Neural progenitor cell (in vitro differentiated cells): ENCODE measurements at regions not wholly inside any gene's neighbourhood (a gene's known extent, or its start where the extent isn't known, plus 50 kb on each side); places are given as distances from the start of the nearest gene placed in this dataset.

ENCODE experiments used
- DNase-seq: peaks from one replicate; pipeline ENCODE4 v3.0.0-alpha.2; 2016; ENCODE audit warnings: low spot score
- H2AFZ ChIP-seq: fragments of 200-600 bp; sonication (generic); replicated peaks from 2 replicates; pipeline ENCODE4 v1.6.1; 2016; ENCODE audit warnings: antibody characterized with exemption
- H3F3A ChIP-seq: fragments of 200-600 bp; sonication (generic); 2 replicates; pipeline ENCODE4 v1.6.1; 2016; ENCODE audit warnings: antibody characterized with exemption, low read depth
- H3K27ac ChIP-seq: fragments of 200-600 bp; sonication (generic); 2 replicates; pipeline ENCODE4 v1.5.1; 2016; ENCODE audit warnings: mild to moderate bottlenecking
- H3K27me3 ChIP-seq: fragments of 200-600 bp; sonication (generic); 2 replicates; pipeline ENCODE4 v1.6.1; 2016; ENCODE audit warnings: mild to moderate bottlenecking, moderate library complexity
- H3K36me3 ChIP-seq: fragments of 200-600 bp; sonication (generic); 2 replicates; pipeline ENCODE4 v1.5.1; 2016
- H3K4me1 ChIP-seq: fragments of 200-600 bp; sonication (generic); 2 replicates; pipeline ENCODE4 v1.6.1; 2016; ENCODE audit warnings: mixed run types
- H3K4me2 ChIP-seq: fragments of 200-600 bp; sonication (generic); 2 replicates; pipeline ENCODE4 v1.6.1; 2016
- H3K4me3 ChIP-seq: fragments of 200-600 bp; sonication (generic); 2 replicates; pipeline ENCODE4 v1.5.1; 2016
- H3K79me2 ChIP-seq: fragments of 200-600 bp; sonication (generic); 2 replicates; pipeline ENCODE4 v1.6.1; 2016; ENCODE audit warnings: low read depth
- H3K9ac ChIP-seq: fragments of 200-600 bp; sonication (generic); 2 replicates; pipeline ENCODE4 v1.6.1; 2016
- H3K9me3 ChIP-seq: fragments of 200-600 bp; sonication (generic); 2 replicates; pipeline ENCODE4 v1.5.1; 2016; ENCODE audit warnings: low read depth
- H4K20me1 ChIP-seq: fragments of 200-600 bp; sonication (generic); 2 replicates; pipeline ENCODE4 v1.6.1; 2016; ENCODE audit warnings: low read depth
- H3K27ac Mint-ChIP-seq: 3 replicates; pipeline ENCODE4 v1.8.0; 2021; ENCODE audit warnings: mixed read lengths
- H3K27me3 Mint-ChIP-seq: 2 replicates; pipeline ENCODE4 v1.8.0; 2022; ENCODE audit warnings: low read depth, mild to moderate bottlenecking, inconsistent platforms, moderate library complexity, mixed read lengths; ENCODE audit not compliant: insufficient read depth
- H3K36me3 Mint-ChIP-seq: 3 replicates; pipeline ENCODE4 v1.8.0; 2021; ENCODE audit warnings: mixed read lengths
- H3K4me1 Mint-ChIP-seq: 3 replicates; pipeline ENCODE4 v1.8.0; 2021; ENCODE audit warnings: mixed read lengths
- H3K4me3 Mint-ChIP-seq: 3 replicates; pipeline ENCODE4 v1.8.0; 2021; ENCODE audit warnings: mild to moderate bottlenecking, moderate library complexity, mixed read lengths
- H3K9me3 Mint-ChIP-seq: 3 replicates; pipeline ENCODE4 v1.8.0; 2020; ENCODE audit warnings: mixed read lengths
- CTCF ChIP-seq: fragments of 200-600 bp; sonication (generic); IDR thresholded peaks from 2 replicates; pipeline ENCODE4 v1.5.1; 2017; ENCODE audit warnings: antibody characterized with exemption, mild to moderate bottlenecking
- EZH2 ChIP-seq: fragments of 200-600 bp; sonication (generic); IDR thresholded peaks from 2 replicates; pipeline ENCODE4 v1.6.1; 2017; ENCODE audit warnings: antibody characterized with exemption, mild to moderate bottlenecking, moderate library complexity
- EZH2phosphoT487 ChIP-seq: fragments of 200-600 bp; sonication (generic); IDR thresholded peaks from 2 replicates; pipeline ENCODE4 v1.6.1; 2017; ENCODE audit warnings: antibody characterized with exemption

DNA sequence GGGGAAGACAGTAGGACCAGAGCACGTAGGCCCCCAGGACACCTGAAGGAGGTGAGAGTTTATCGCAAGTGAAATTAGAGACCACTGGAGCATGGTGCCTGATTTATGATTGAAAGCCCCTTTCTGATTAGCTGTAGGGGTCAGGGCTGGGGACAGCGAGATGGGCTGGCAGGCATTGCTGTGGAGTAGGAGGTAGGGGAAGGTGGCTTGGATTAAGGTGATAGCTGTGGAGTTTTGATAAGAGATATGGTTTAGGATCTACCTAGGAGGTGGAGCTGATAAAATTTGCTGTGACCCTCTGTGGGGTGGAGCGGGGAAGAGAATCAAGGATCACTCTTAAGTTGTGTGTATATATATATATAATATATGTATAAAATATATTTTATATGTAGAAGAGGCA, 157.5 kb downstream of the CD8B2 start:
- Histone ChIP-seq H3K9me3 (no peaks in the 10 kb centered on the region), H3K27me3 (no peaks in the 10 kb centered on the region), H3K9ac (no peak overlapping the region), H3K4me3 (no peak overlapping the region), H4K20me1 (no peaks in the 10 kb centered on the region), H2AFZ (peak overlapping the region; percentile 31), H3K79me2 (no peaks in the 10 kb centered on the region), H3K4me1 (no peaks in the 10 kb centered on the region), H3K27ac (no peak overlapping the region), H3K36me3 (no peaks in the 10 kb centered on the region), H3F3A (no peaks in the 10 kb centered on the region), H3K4me2 (no peak overlapping the region)
- Mint-ChIP-seq H3K4me1 (peaks cover 21% of the 10 kb centered on the region), H3K4me3 (no peak overlapping the region), H3K27ac (no peak overlapping the region), H3K9me3 (peaks cover 6% of the 10 kb centered on the region), H3K36me3 (no peaks in the 10 kb centered on the region), H3K27me3 (peaks cover 3% of the 10 kb centered on the region)
- TF ChIP-seq EZH2phosphoT487 (no peak), EZH2 (no peak), CTCF (no peak)
- DNase-seq: no peak

DNA sequence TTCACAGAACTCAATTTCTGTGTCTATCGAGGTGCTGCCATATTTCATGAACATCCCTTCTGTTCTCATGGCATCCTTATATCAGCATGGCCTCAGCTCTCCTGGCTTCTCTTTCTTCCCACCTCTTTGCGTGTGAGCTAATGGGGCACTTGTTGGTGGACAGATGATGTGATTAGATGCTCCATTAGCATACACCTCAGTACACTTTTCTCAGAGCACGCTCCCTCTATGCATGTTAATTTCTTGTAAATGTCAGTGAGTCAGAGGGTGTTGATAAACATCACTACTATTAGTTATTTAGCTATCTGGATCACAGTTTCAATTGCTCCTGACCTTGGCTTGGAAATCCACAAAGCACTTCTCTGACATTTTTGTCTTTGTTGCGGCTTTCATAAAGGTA, 159.4 kb downstream of the CD8B2 start:
- Histone ChIP-seq H3K4me2 (no peak overlapping the region), H4K20me1 (no peaks in the 10 kb centered on the region), H3K9me3 (no peaks in the 10 kb centered on the region), H3K9ac (no peak overlapping the region), H3F3A (no peaks in the 10 kb centered on the region), H2AFZ (no peak overlapping the region), H3K27me3 (no peaks in the 10 kb centered on the region), H3K27ac (no peak overlapping the region), H3K4me3 (no peak overlapping the region), H3K4me1 (no peaks in the 10 kb centered on the region), H3K79me2 (no peaks in the 10 kb centered on the region), H3K36me3 (no peaks in the 10 kb centered on the region)
- Mint-ChIP-seq H3K9me3 (peaks cover 6% of the 10 kb centered on the region), H3K4me1 (peaks cover 21% of the 10 kb centered on the region), H3K4me3 (no peak overlapping the region), H3K27me3 (peaks cover 6% of the 10 kb centered on the region), H3K36me3 (no peaks in the 10 kb centered on the region), H3K27ac (no peak overlapping the region)
- no peak for DNase-seq
- TF ChIP-seq EZH2: no peak
- TF ChIP-seq EZH2phosphoT487: no peak
- no peak for TF ChIP-seq CTCF

- no peaks in the 10 kb centered on the region for H3K4me1 ChIP-seq
- TF ChIP-seq EZH2phosphoT487 (no peak), CTCF (no peak), EZH2 (no peak)
- no peaks in the 10 kb centered on the region for H4K20me1 ChIP-seq
- H2AFZ ChIP-seq: no peak overlapping the region
- no peak overlapping the region for H3K4me2 ChIP-seq
- Mint-ChIP-seq H3K27me3 (peaks cover 6% of the 10 kb centered on the region), H3K9me3 (peaks cover 2% of the 10 kb centered on the region), H3K4me3 (no peak overlapping the region), H3K36me3 (no peaks in the 10 kb centered on the region), H3K27ac (peak overlapping the region; percentile 84), H3K4me1 (peaks cover 25% of the 10 kb centered on the region)
- DNase-seq: no peak
- H3K27me3 ChIP-seq: no peaks in the 10 kb centered on the region
- no peak overlapping the region for H3K27ac ChIP-seq
- no peak overlapping the region for H3K4me3 ChIP-seq
- no peaks in the 10 kb centered on the region for H3K9me3 ChIP-seq
- no peaks in the 10 kb centered on the region for H3F3A ChIP-seq
- H3K79me2 ChIP-seq: no peaks in the 10 kb centered on the region
- no peak overlapping the region for H3K9ac ChIP-seq
- H3K36me3 ChIP-seq: no peaks in the 10 kb centered on the region
These were observed 162.1 kb downstream of the CD8B2 start for GRCh38 chr2:106649306-106649705.

GRCh38 chr2:106653465-106653864, 166.3 kb downstream of the CD8B2 start:
- Mint-ChIP-seq H3K4me1 (peaks cover 11% of the 10 kb centered on the region), H3K36me3 (no peaks in the 10 kb centered on the region), H3K27me3 (peaks cover 3% of the 10 kb centered on the region), H3K4me3 (no peak overlapping the region), H3K27ac (no peak overlapping the region), H3K9me3 (peaks cover 11% of the 10 kb centered on the region)
- H3K79me2 ChIP-seq: no peaks in the 10 kb centered on the region
- H3K9ac ChIP-seq: no peak overlapping the region
- TF ChIP-seq EZH2 (no peak), CTCF (no peak), EZH2phosphoT487 (no peak)
- H3K36me3 ChIP-seq: no peaks in the 10 kb centered on the region
- H3K9me3 ChIP-seq: peaks cover 4% of the 10 kb centered on the region
- no peaks in the 10 kb centered on the region for H4K20me1 ChIP-seq
- no peaks in the 10 kb centered on the region for H3K4me1 ChIP-seq
- no peak overlapping the region for H3K27ac ChIP-seq
- DNase-seq: no peak
- H3K27me3 ChIP-seq: no peaks in the 10 kb centered on the region
- H3K4me3 ChIP-seq: no peak overlapping the region
- no peak overlapping the region for H3K4me2 ChIP-seq
- no peaks in the 10 kb centered on the region for H3F3A ChIP-seq
- H2AFZ ChIP-seq: no peak overlapping the region
